ENCODE measurements at regions not wholly inside any gene's neighbourhood (a gene's known extent, or its start where the extent isn't known, plus 50 kb on each side); places are given as distances from the start of the nearest gene placed in this dataset.

DNA sequence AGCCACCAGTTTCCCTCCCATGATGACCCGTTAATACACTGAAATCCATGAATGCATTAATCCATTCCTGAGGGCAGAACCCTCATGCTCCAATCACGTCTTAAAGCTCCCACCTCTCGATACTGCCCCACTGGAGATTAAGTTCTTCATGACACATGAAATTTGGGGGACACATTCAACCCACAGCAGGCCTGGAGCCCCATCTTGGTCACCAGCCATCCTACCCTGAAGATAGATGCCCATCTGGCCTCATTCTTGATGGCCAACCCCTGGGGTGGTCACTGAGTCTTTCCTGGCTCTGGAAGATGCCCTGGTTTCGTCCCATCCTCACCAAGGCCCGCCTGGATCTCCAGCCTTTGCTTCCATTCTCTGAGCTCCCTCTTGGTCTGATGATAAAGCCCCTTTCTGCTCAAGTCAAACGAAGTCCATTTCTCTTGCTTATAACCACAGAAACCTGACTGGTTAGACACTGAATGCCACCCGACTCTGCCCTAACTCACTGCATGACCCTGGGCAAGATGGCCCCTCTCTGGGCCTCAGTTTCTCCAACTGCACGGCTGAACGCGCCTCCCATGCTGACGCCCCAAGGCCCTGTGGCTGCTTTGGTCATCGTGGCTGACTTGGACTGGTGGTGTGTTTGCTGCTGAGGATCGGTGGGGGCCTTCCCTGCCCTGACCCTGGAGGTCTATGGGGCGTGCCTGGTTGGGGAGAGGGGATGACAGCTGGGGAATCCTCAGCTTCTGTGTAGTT is 138.4 kb upstream of the IER5L start:
- ChIA-PET POLR2A (ENCODE audit: low non-redundant PET) (no interaction called here), CTCF (interaction anchor here (0.7 kb wide), 1 partner anchor 178 kb away, joined by 3 read pairs; no protein-coding TSS in a partner anchor)
- no peak overlapping the region for H3K27ac ChIP-seq
- DNase-seq (ENCODE audit: low spot score) = no peak
- TF ChIP-seq, protein P1, sequence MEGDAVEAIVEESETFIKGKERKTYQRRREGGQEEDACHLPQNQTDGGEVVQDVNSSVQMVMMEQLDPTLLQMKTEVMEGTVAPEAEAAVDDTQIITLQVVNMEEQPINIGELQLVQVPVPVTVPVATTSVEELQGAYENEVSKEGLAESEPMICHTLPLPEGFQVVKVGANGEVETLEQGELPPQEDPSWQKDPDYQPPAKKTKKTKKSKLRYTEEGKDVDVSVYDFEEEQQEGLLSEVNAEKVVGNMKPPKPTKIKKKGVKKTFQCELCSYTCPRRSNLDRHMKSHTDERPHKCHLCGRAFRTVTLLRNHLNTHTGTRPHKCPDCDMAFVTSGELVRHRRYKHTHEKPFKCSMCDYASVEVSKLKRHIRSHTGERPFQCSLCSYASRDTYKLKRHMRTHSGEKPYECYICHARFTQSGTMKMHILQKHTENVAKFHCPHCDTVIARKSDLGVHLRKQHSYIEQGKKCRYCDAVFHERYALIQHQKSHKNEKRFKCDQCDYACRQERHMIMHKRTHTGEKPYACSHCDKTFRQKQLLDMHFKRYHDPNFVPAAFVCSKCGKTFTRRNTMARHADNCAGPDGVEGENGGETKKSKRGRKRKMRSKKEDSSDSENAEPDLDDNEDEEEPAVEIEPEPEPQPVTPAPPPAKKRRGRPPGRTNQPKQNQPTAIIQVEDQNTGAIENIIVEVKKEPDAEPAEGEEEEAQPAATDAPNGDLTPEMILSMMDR (conservative IDR thresholded peaks at IDR 0.05; ENCODE audit: low read depth) = no peak

DNA sequence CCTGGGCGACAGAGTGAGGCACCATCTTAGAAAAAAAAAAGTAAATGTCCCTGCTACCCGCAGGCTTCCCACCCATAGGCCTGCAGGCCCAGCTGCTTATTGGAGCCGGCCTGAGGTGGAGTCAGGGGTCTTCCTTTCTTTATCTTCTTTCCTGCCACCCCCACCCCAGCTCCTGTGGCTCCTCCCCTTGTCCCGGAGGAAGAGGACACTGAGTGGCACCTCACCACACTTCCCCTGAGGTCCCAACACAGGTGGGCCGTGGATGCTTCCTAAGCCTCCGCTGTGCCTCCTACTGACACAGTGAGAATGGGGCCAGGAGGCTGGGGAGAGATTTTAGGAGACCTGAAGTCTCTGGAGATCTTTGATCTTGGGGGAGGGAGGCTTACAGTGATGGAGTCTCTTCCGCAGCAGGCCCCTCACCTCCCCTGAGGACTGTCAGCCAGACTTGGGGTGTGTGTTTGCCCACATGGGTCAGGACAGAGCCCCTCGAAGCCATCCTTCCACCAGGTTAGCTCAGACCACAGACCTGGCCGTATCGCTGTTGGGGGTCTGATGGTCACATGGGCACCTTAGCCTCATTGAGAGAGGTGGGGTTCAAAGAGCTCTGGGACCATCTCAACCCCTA is 135.4 kb upstream of the IER5L start:
- TF ChIP-seq, protein P1 (conservative IDR thresholded peaks at IDR 0.05; ENCODE audit: low read depth) = no peak
- POLR2A ChIA-PET (ENCODE audit: low non-redundant PET) = interaction anchor here (0.8 kb wide), 1 partner anchor 135 kb away, joined by 9 read pairs; the partner anchor contains the start of gene IER5L
- DNase-seq (ENCODE audit: low spot score) = no peak
- CTCF ChIA-PET = interaction anchor here (0.7 to 0.8 kb wide), 2 partner anchors 140 to 141 kb away, joined by 3 to 4 read pairs; no protein-coding TSS in a partner anchor
- H3K27ac ChIP-seq = no peak overlapping the region

DNA sequence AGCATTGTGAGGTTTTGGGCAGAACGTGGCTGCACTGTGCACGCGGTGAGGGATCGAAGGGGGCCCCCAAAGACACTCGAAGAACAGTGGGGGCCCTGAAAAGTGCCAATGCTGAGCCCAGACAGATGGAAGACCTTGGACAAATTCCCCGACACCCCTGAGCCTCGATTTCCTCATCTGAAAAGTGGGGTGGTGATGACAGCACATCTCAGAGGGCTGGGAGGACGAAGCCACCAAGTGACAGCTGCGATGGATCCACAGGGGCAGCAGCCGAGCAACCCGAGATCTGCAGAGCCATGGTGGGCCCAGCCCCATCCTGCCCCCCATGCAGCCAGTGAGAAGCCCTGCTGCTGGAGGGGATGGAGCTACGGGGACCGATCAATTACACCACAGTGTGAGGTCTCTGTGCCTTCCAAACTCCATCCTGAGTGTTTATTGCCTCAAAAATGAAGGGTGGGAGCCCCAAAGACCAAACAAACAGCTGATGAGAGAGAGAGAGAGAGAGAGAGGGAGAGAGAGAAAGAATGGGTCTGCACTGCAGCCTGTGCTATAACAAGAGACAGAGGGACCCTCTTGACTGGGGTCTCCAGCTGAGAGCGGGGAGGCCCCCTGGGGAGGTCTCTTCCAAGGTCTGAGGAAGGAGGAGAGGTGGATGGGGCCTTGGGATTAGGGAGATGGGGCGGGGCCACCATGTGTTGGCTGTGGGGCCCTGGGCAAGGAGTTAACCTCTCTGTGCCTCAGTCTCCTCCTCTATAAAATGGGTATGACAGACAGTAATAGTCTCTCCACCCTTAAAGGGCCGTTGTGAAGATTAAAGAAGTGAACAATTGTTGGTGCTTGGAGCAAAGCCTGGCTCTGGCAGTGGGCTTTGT is 134.4 kb upstream of the IER5L start:
- ChIA-PET POLR2A (ENCODE audit: low non-redundant PET) (no interaction called here), CTCF (interaction anchor here (0.7 to 0.8 kb wide), 2 partner anchors 139 to 140 kb away, joined by 3 to 4 read pairs; no protein-coding TSS in a partner anchor)
- no peak for DNase-seq (ENCODE audit: low spot score)
- H3K27ac ChIP-seq = no peak overlapping the region
- TF ChIP-seq, protein P1 (conservative IDR thresholded peaks at IDR 0.05; ENCODE audit: low read depth) = no peak

DNA sequence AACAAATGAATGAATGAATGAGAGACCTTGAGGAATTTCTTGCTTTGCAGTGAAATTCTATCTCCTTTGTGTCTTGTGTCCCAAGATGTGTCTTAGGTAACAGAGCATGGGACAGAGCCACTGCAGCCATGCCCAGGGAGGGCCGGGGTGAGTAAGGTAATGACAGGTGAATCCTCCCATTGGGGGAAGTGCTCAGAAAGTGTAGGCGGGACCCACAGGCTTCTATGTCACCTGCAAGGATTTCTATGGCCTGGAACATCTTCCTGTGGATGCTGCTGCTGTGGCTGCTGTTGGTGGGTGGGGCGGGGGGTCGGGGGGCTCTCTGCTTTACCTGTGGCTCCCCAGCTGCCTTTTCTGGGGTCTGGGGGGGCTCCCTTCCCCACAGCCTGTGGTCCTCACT is 133.6 kb upstream of the IER5L start:
- TF ChIP-seq, protein P1 (conservative IDR thresholded peaks at IDR 0.05; ENCODE audit: low read depth) = no peak
- ChIA-PET CTCF (no interaction called here), POLR2A (ENCODE audit: low non-redundant PET) (no interaction called here)
- no peak for DNase-seq (ENCODE audit: low spot score)
- H3K27ac ChIP-seq = no peak overlapping the region

DNA sequence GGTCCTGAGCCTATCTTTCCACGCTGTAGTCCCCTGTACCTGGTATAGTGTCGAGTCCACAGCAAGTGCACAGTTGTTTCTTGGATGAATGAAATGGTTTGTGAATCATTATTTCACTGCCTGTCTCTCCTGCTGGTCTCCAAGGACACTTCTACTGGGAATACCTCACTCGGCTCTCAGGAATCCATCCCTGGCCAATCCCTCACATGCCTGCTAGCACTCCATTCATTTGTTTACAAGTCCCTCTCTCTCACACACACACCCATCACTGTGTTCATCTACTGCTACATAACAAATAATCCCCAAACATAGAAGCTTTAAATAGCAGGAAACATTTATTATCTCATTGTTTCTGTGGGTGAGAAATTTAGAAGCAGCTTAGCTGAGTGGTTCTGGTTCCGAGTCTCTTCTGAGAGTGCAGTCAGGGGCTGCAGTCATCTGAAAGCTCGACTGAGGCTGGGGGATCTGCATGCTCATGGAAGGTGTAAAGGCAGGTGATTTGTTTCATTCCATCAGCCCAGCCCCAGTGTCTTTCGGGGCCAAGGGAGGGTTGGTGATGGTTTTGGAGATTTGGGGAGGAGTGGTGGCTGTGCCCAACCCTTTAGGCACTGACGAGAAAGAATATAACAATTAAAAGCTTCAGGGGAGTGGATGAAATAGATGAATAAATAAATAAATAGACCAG is 132.7 kb upstream of the IER5L start:
- no peak overlapping the region for H3K27ac ChIP-seq
- TF ChIP-seq, protein P1 (conservative IDR thresholded peaks at IDR 0.05; ENCODE audit: low read depth) = no peak
- no peak for DNase-seq (ENCODE audit: low spot score)
- CTCF ChIA-PET = no interaction called here
- POLR2A ChIA-PET (ENCODE audit: low non-redundant PET) = interaction anchor here (0.6 kb wide), 1 partner anchor 136 kb away, joined by 4 read pairs; no protein-coding TSS in a partner anchor
